Spleen (tissue), 11 donors: ENCODE measurements at regions not wholly inside any gene's neighbourhood (a gene's known extent, or its start where the extent isn't known, plus 50 kb on each side); places are given as distances from the start of the nearest gene placed in this dataset.

Experiments
- DNase-seq: peaks from one replicate; pipeline ENCODE4 v3.0.0-alpha.2; 2020
- H3K27ac ChIP-seq, 8 donors: fragments of 200-600 bp; sonication (generic) in 7 of 8; 1 replicate in 4 of 8; 2 replicates in 4 of 8; pipeline versions ENCODE4 v1.5.0 to v1.8.0; 2016 to 2021; ENCODE audit warnings: inconsistent platforms in 4 of 8, mild to moderate bottlenecking in 4 of 8, moderate library complexity in 1 of 8
- H3K27me3 ChIP-seq, 7 donors: fragments of 200-600 bp; sonication (generic) in 6 of 7; replicated peaks in 1 of 7; 1 replicate in 4 of 7; 2 replicates in 3 of 7; pipeline versions ENCODE4 v1.5.0 to v1.8.0; 2016 to 2021; ENCODE audit warnings: inconsistent platforms in 3 of 7, mild to moderate bottlenecking in 1 of 7
- H3K36me3 ChIP-seq, 6 donors: fragments of 200-600 bp; sonication (generic) in 5 of 6; 1 replicate in 4 of 6; 2 replicates in 2 of 6; pipeline versions ENCODE4 v1.5.0 to v1.8.0; 2016 to 2021; ENCODE audit warnings: inconsistent platforms in 2 of 6
- H3K4me1 ChIP-seq, 6 donors: fragments of 200-600 bp; sonication (generic) in 5 of 6; 1 replicate in 3 of 6; 2 replicates in 3 of 6; pipeline versions ENCODE4 v1.5.0 to v1.8.0; 2016 to 2021; ENCODE audit warnings: inconsistent platforms in 3 of 6
- H3K4me3 ChIP-seq, 8 donors: fragments of 200-600 bp; sonication (generic) in 7 of 8; 1 replicate in 4 of 8; 2 replicates in 4 of 8; pipeline versions ENCODE4 v1.5.0 to v1.8.0; 2016 to 2021; ENCODE audit warnings: inconsistent platforms in 4 of 8, mild to moderate bottlenecking in 4 of 8, moderate library complexity in 2 of 8
- H3K9me3 ChIP-seq, 8 donors: fragments of 200-600 bp; sonication (generic) in 7 of 8; 1 replicate in 4 of 8; 2 replicates in 4 of 8; pipeline versions ENCODE4 v1.5.0 to v1.8.0; 2016 to 2021; ENCODE audit warnings: inconsistent platforms in 4 of 8
- POLR2A ChIP-seq, 3 donors: fragments of 450-650 bp; IDR thresholded peaks; one replicate each; pipeline ENCODE4 v1.5.1; 2017; ENCODE audit warnings: antibody characterized with exemption in 3 of 3, mild to moderate bottlenecking in 1 of 3
- POLR2AphosphoS5 ChIP-seq, 3 donors: sonication (generic); formaldehyde crosslinking; IDR thresholded peaks; one replicate each; pipeline ENCODE4 v1.5.1; 2017; ENCODE audit warnings: antibody characterized with exemption in 3 of 3
- WGBS, 5 donors: extraction: QIAGEN DNeasy Blood & Tissue Kit in 3 of 5; methylation state at CpG; one replicate each; pipeline versions ENCODE4 v1.1.5 to v1.1.7; 2013 to 2018; 5-methylcytosine and 5-hydroxymethylcytosine counted together
- intact Hi-C: fragments of 100-400 bp; cut with DNase I; formaldehyde crosslinking; loops from one replicate; pipeline ENCODE4 v1.15.0; 2023; ENCODE audit warnings: low total_unique reads
- TF ChIP-seq, protein P1 (sequence below), 11 experiments: fragments of 200-600 bp in 7 of 11; fragments of 450-650 bp in 4 of 11; sonication (generic) in 4 of 11; IDR thresholded peaks in 8 of 11; conservative IDR thresholded peaks in 3 of 11; 1 replicate in 7 of 11; 2 replicates in 4 of 11; pipeline versions ENCODE4 v1.4.0 to v1.8.0; 2016 to 2021; ENCODE audit warnings: antibody characterized with exemption in 11 of 11, inconsistent platforms in 4 of 11, mild to moderate bottlenecking in 1 of 11
- donor health status: healthy with polysubstance abuse.
- donor health status: DM: no; HTN: no; CAD: no; lungs with moderate emphysema.
- donor health status: DM: no; HTN: no; CAD: no.
- donor health status: Bipolar disorder and iron deficiency.
- donor health status: healthy.
- donor health status: DM: no; HTN: no; CAD: no.
- donor health status: DM: yes; HTN: yes; CAD: no.

DNA sequence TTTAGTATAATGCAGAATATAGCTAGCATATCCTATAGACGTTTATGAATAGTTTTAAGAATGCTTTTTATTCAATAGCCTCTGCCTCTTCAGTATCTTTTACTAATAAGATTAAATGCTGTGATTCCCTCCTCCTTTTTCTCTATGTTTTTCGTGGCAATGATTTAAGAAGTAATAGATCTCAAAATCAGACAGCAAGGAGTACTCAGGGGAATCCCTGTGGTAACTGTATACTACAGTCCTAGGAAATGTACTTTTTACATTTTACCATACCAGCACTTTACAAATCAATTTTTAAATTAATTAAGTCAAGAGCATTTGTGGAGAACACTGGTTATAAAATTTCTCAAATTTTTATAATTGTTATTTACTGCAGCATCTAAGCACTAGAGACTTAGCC is 240.6 kb upstream of the CAND1 start:
- intact Hi-C loops = no loop called here

DNA sequence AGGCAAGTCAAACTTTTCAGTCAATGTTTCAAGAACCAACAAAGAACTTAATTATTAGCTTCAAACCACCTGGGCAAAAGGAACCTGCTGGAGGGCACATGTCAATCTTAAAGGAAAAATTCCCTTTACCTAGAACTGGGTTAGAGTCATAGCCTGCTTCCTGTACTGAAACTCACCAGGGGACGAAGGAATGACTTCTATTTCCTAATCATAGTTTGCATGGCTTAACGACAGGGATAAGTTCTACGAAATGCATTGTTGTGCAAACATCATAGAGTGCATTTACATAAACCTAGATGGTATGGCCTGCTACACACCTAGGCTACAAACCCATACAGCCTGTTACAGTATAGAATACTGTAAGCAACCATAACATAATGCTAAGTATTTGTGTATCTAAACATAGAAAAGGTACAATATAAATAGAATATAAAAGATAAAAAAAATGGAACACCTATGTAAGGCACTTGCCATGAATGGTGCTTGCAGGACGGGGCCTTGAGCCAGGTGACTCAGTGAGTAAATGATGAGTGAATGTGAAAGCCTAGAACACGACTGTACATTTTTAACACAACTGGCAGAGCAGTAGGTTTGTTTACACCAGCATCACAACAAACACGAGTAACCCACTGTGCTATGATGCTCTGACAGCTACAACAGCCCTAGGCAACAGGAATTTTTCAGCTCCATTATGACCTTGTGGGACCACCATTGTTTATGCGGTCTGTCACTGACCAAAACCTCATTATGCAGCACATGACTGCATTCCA is 234.9 kb upstream of the CAND1 start:
- H3K9me3 ChIP-seq = no peaks in the 10 kb centered on the region
- TF ChIP-seq POLR2A (IDR thresholded peaks at IDR 0.05) = no peak
- TF ChIP-seq, protein P1, sequence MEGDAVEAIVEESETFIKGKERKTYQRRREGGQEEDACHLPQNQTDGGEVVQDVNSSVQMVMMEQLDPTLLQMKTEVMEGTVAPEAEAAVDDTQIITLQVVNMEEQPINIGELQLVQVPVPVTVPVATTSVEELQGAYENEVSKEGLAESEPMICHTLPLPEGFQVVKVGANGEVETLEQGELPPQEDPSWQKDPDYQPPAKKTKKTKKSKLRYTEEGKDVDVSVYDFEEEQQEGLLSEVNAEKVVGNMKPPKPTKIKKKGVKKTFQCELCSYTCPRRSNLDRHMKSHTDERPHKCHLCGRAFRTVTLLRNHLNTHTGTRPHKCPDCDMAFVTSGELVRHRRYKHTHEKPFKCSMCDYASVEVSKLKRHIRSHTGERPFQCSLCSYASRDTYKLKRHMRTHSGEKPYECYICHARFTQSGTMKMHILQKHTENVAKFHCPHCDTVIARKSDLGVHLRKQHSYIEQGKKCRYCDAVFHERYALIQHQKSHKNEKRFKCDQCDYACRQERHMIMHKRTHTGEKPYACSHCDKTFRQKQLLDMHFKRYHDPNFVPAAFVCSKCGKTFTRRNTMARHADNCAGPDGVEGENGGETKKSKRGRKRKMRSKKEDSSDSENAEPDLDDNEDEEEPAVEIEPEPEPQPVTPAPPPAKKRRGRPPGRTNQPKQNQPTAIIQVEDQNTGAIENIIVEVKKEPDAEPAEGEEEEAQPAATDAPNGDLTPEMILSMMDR (IDR thresholded peaks at IDR 0.05 in 8 of 11, conservative IDR thresholded peaks at IDR 0.05 in 3 of 11) = no peak
- no peak for TF ChIP-seq POLR2AphosphoS5 (IDR thresholded peaks at IDR 0.05)
- 57 to 73% (median 64%) methylated on average over 7 of the region's 7 CpGs for WGBS, 5 donors
- no peak overlapping the region for H3K4me3 ChIP-seq
- H3K27ac ChIP-seq = no peak overlapping the region
- no peaks in the 10 kb centered on the region for H3K4me1 ChIP-seq
- intact Hi-C loops = no loop called here
- H3K27me3 ChIP-seq = no peaks in the 10 kb centered on the region
- DNase-seq = no peak
- H3K36me3 ChIP-seq = no peaks in the 10 kb centered on the region

More for the DNA sequence above, 240.6 kb upstream of the CAND1 start:
- 72 to 81% (median 77%) methylated on average over 2 of the region's 2 CpGs for WGBS, 5 donors
- DNase-seq = no peak
- H3K9me3 ChIP-seq = no peaks in the 10 kb centered on the region
- H3K36me3 ChIP-seq = no peaks in the 10 kb centered on the region
- no peak overlapping the region for H3K27ac ChIP-seq
- H3K4me1 ChIP-seq = peaks cover 0 to 3% (median 0%) of the 10 kb centered on the region in 6 donors
- no peak overlapping the region for H3K4me3 ChIP-seq
- no peaks in the 10 kb centered on the region for H3K27me3 ChIP-seq
- no peak for TF ChIP-seq POLR2A (IDR thresholded peaks at IDR 0.05)
- TF ChIP-seq, protein P1 (IDR thresholded peaks at IDR 0.05 in 8 of 11, conservative IDR thresholded peaks at IDR 0.05 in 3 of 11) = no peak
- TF ChIP-seq POLR2AphosphoS5 (IDR thresholded peaks at IDR 0.05) = no peak

DNA sequence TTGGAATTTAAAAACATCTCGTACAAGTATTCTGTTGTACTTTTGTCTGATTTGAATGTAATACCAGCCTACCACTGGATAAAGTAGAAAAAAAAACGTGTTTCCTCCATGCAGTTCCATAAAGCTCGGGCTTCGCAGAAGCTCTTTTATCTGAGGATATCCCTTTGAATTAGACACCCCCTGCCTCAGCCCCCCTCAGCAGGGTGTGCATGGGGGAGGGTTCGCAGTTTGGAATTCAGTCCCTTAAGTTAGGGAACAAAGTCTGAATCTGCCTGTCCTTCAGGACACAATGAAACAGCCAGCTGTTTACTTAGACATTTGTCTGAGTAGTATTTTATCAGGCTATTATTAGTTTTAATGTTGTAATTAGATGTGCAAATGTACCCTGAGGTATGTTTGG is 234.0 kb upstream of the CAND1 start:
- 69 to 84% (median 72%) methylated on average over 5 of the region's 5 CpGs for WGBS, 5 donors
- intact Hi-C loops = no loop called here

DNA sequence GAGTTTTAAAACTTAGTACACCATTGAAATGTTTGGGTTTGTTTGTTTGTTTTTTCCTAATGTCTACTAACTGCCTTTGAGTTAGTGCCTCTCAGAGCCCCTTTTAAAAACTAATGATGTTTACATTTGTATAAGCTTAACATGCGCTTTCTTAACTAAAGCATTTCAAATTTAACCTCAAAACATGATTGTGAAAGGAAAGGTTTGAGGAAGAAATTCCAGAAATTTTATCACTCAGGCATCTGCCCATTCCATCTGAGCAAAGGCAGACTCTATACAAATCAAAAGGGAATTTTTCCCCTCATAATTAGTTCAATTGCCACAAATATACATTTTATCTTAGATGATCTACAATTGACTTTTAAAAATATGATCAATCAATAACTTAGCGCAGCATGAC is 230.7 kb upstream of the CAND1 start:
- no peaks in the 10 kb centered on the region for H3K27me3 ChIP-seq
- 78 to 96% (median 92%) methylated on average over 2 of the region's 2 CpGs for WGBS, 5 donors
- H3K4me1 ChIP-seq = no peaks in the 10 kb centered on the region
- intact Hi-C loops = no loop called here
- no peak overlapping the region for H3K4me3 ChIP-seq
- H3K27ac ChIP-seq = no peak overlapping the region
- no peaks in the 10 kb centered on the region for H3K9me3 ChIP-seq
- DNase-seq = no peak
- no peak for TF ChIP-seq POLR2A (IDR thresholded peaks at IDR 0.05)
- TF ChIP-seq, protein P1 (IDR thresholded peaks at IDR 0.05 in 8 of 11, conservative IDR thresholded peaks at IDR 0.05 in 3 of 11) = no peak
- TF ChIP-seq POLR2AphosphoS5 (IDR thresholded peaks at IDR 0.05) = no peak
- no peaks in the 10 kb centered on the region for H3K36me3 ChIP-seq

More for the DNA sequence above, 234.0 kb upstream of the CAND1 start:
- TF ChIP-seq POLR2A (IDR thresholded peaks at IDR 0.05) = no peak
- Histone ChIP-seq H3K36me3 (no peaks in the 10 kb centered on the region), H3K4me3 (no peak overlapping the region), H3K27ac (no peak overlapping the region), H3K4me1 (no peaks in the 10 kb centered on the region), H3K9me3 (no peaks in the 10 kb centered on the region), H3K27me3 (no peaks in the 10 kb centered on the region)
- DNase-seq = no peak
